SH-SY5Y (cell line): ENCODE measurements at regions not wholly inside any gene's neighbourhood (a gene's known extent, or its start where the extent isn't known, plus 50 kb on each side); places are given as distances from the start of the nearest gene placed in this dataset.

Experiments used
- GATA2 ChIP-seq: IDR thresholded peaks from 2 replicates; pipeline ENCODE4 v1.6.1; 2011; ENCODE audit warnings: mild to moderate bottlenecking, low read depth, low read length
- GATA3 ChIP-seq: IDR thresholded peaks from 2 replicates; pipeline ENCODE4 v1.6.1; 2011; ENCODE audit warnings: low read depth, mild to moderate bottlenecking, low read length, moderate library complexity

DNA sequence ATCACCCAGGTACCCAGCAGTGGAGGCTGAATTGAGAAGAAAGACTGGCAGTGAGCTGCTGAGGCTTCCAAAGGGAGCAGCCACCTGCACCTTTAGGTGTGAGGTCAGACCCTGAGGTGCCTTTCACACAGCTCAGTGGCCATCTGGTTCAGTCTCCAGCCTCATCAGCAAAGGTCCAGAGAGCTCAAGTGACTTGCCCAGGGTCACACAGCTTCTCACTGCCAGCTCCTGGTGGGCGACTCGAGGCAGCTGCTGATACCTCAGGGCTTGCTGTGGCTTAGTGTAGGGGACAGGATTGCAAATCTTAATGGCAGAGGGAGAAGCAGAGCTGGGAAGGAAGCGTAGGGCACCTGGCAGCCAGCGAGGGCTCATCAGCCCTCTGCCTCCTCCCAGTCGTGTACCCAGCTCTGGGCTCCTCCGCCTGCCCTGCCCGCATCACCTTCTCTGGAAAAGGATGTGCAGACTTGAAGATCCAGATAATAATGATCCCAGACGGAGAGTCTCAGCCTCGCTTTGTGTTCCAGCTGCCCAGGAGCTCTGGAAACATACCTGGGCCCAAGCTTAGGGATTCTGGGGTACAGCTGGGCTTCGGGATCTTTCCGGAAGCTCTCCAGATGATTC, 165.3 kb upstream of the GSE1 start:
- TF ChIP-seq GATA3 (no peak), GATA2 (no peak)
